Mesendoderm (in vitro differentiated cells): ENCODE measurements at regions not wholly inside any gene's neighbourhood (a gene's known extent, or its start where the extent isn't known, plus 50 kb on each side); places are given as distances from the start of the nearest gene placed in this dataset.

Experiments
- DNase-seq: peaks from one replicate; pipeline ENCODE4 v3.0.0; 2013
- H2AK5ac ChIP-seq: 2 replicates; pipeline ENCODE4 v1.6.1; 2013; ENCODE audit warnings: low read length, inconsistent platforms
- H2BK120ac ChIP-seq: 2 replicates; pipeline ENCODE4 v1.6.1; 2013; ENCODE audit warnings: low read depth, mild to moderate bottlenecking, low read length, moderate library complexity, mixed read lengths
- H2BK15ac ChIP-seq: replicated peaks from 2 replicates; pipeline ENCODE4 v1.6.1; 2013; ENCODE audit warnings: low read depth, mild to moderate bottlenecking, moderate library complexity
- H2BK5ac ChIP-seq: 2 replicates; pipeline ENCODE4 v1.6.1; 2013; ENCODE audit warnings: low read length, inconsistent platforms
- H3K18ac ChIP-seq: 2 replicates; pipeline ENCODE4 v1.6.1; 2013; ENCODE audit warnings: mild to moderate bottlenecking, low read length, mixed read lengths
- H3K23ac ChIP-seq: one replicate; pipeline ENCODE4 v1.6.1; 2013; ENCODE audit warnings: low read length
- H3K27ac ChIP-seq: 2 replicates; pipeline ENCODE4 v1.5.1; 2013; ENCODE audit warnings: low read depth, mild to moderate bottlenecking, inconsistent platforms, low read length, moderate library complexity
- H3K27me3 ChIP-seq: 2 replicates; pipeline ENCODE4 v1.6.1; 2013; ENCODE audit warnings: low read length, control low read depth, mild to moderate bottlenecking, inconsistent platforms; ENCODE audit not compliant: insufficient read depth, poor library complexity
- H3K36me3 ChIP-seq: 2 replicates; pipeline ENCODE4 v1.6.1; 2013; ENCODE audit warnings: low read length, inconsistent platforms; ENCODE audit not compliant: control insufficient read depth, insufficient read depth
- H3K4ac ChIP-seq: one replicate; pipeline ENCODE4 v1.6.1; 2013; ENCODE audit warnings: low read depth, mild to moderate bottlenecking, low read length, moderate library complexity
- H3K4me1 ChIP-seq: 2 replicates; pipeline ENCODE4 v1.6.1; 2013; ENCODE audit warnings: low read depth, low read length, inconsistent platforms; ENCODE audit not compliant: control insufficient read depth
- H3K4me2 ChIP-seq: 2 replicates; pipeline ENCODE4 v1.6.1; 2013; ENCODE audit warnings: low read length
- H3K4me3 ChIP-seq: 2 replicates; pipeline ENCODE4 v1.5.1; 2013; ENCODE audit warnings: mild to moderate bottlenecking, low read length
- H3K56ac ChIP-seq: one replicate; pipeline ENCODE4 v1.6.1; 2013; ENCODE audit warnings: low read length
- H3K79me1 ChIP-seq: 2 replicates; pipeline ENCODE4 v1.6.1; 2013; ENCODE audit warnings: low read length, inconsistent platforms
- H3K79me2 ChIP-seq: 2 replicates; pipeline ENCODE4 v1.6.1; 2013; ENCODE audit warnings: mild to moderate bottlenecking, low read length; ENCODE audit not compliant: control insufficient read depth, insufficient read depth
- H3K9ac ChIP-seq: 2 replicates; pipeline ENCODE4 v1.6.1; 2013; ENCODE audit warnings: low read length, inconsistent platforms
- H4K5ac ChIP-seq: one replicate; pipeline ENCODE4 v1.6.1; 2013; ENCODE audit warnings: low read length
- H4K8ac ChIP-seq: one replicate; pipeline ENCODE4 v1.6.1; 2013; ENCODE audit warnings: low read depth, mild to moderate bottlenecking, control low read depth, low read length, moderate library complexity
- WGBS: extraction: QIAGEN DNeasy Blood & Tissue Kit; methylation state at CpG from one replicate; pipeline ENCODE4 v1.1.7; 2013; ENCODE audit warnings: low lambda C conversion rate, missing lambda C conversion rate; ENCODE audit not compliant: insufficient coverage; ENCODE audit errors: extremely low coverage; 5-methylcytosine and 5-hydroxymethylcytosine counted together

DNA sequence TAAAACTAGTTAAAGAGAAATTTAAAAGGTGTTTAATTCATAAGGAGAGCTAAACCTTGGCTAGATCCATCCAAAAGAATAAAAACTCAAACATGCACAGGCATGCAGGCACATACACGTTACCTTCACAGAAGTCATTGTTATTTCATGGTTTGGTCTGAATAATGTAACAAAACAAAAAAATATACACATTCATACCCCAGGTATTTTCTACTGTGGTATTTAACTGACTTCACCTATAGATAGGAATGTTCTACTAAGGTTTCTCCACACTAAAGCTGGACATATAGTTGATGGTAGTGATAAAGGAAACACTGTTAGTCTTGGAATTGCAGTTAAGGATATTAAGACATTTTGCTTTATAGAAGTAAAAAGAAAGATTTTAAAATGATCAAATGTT lies 283.6 kb upstream of the PCDH10 start:
- Histone ChIP-seq H3K18ac (no peak overlapping the region), H3K79me1 (no peaks in the 10 kb centered on the region), H3K4ac (no peak overlapping the region), H3K9ac (no peak overlapping the region), H3K23ac (no peak overlapping the region), H2BK15ac (no peak overlapping the region), H3K27ac (no peak overlapping the region), H2BK5ac (no peak overlapping the region), H4K5ac (no peak overlapping the region), H3K4me2 (no peak overlapping the region), H2BK120ac (no peak overlapping the region), H3K56ac (no peak overlapping the region), H3K4me1 (no peaks in the 10 kb centered on the region), H4K8ac (no peak overlapping the region), H3K79me2 (no peaks in the 10 kb centered on the region), H3K36me3 (no peaks in the 10 kb centered on the region), H3K27me3 (no peaks in the 10 kb centered on the region), H2AK5ac (no peak overlapping the region), H3K4me3 (no peak overlapping the region)
- no CpG with 5 or more reads among the region's 1 CpG for WGBS
- no peak for DNase-seq

DNA sequence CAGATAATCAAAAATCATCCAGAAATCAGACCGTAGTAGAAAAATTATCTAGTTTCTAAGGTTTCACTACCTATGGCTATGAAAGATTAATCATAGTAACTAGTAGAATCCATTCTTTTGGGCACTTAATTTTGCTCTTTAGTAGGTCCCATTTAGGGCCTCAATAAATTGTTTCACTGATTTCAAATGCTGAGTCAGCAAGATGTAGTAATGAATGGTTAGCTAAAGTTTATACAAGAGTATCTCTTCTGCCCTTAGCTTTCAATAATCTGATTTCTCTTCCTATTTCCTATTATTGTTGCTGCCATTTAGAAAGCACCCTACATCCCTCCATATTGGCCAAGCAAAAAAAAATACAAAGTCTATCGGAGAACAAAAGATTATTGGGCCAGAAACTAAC lies 283.2 kb upstream of the PCDH10 start:
- no peak overlapping the region for H3K9ac ChIP-seq
- H2BK5ac ChIP-seq: no peak overlapping the region
- H3K4me2 ChIP-seq: no peak overlapping the region
- H3K23ac ChIP-seq: no peak overlapping the region
- WGBS: no CpG with 5 or more reads among the region's 2 CpGs
- no peaks in the 10 kb centered on the region for H3K79me2 ChIP-seq
- no peak overlapping the region for H3K4ac ChIP-seq
- no peak overlapping the region for H3K4me3 ChIP-seq
- H3K56ac ChIP-seq: no peak overlapping the region
- H3K27ac ChIP-seq: no peak overlapping the region
- no peak overlapping the region for H3K18ac ChIP-seq
- H4K5ac ChIP-seq: no peak overlapping the region
- DNase-seq: no peak
- no peak overlapping the region for H2AK5ac ChIP-seq
- H2BK120ac ChIP-seq: no peak overlapping the region
- H3K27me3 ChIP-seq: no peaks in the 10 kb centered on the region
- no peak overlapping the region for H4K8ac ChIP-seq
- no peaks in the 10 kb centered on the region for H3K36me3 ChIP-seq
- H3K4me1 ChIP-seq: no peaks in the 10 kb centered on the region
- no peaks in the 10 kb centered on the region for H3K79me1 ChIP-seq
- no peak overlapping the region for H2BK15ac ChIP-seq

DNA sequence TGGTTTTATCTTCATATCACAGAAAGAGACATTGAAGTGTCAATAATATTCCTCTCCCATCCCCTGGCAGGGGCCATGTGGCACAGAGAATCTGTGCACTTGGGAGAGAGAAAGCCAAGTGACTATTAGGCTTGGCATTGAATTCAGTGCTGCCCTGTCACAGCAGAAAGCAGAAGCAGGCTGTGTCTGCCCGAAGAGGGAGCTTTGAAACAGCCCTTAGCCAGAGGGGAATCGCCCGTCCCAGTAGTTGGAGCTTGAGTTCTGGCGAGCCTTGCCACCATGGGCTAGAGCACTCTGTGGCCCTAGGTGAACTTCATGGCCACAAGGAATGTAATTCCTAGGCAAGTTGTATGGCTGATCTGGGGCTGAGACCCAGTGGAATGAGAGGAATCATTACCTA lies 282.5 kb upstream of the PCDH10 start:
- H3K4ac ChIP-seq: no peak overlapping the region
- no CpG with 5 or more reads among the region's 4 CpGs for WGBS
- no peak overlapping the region for H2BK15ac ChIP-seq
- no peak for DNase-seq
- no peak overlapping the region for H3K27ac ChIP-seq
- H2AK5ac ChIP-seq: no peak overlapping the region
- no peak overlapping the region for H4K8ac ChIP-seq
- no peaks in the 10 kb centered on the region for H3K27me3 ChIP-seq
- no peak overlapping the region for H3K4me2 ChIP-seq
- no peaks in the 10 kb centered on the region for H3K79me1 ChIP-seq
- no peak overlapping the region for H3K9ac ChIP-seq
- H3K4me3 ChIP-seq: no peak overlapping the region
- no peaks in the 10 kb centered on the region for H3K36me3 ChIP-seq
- no peak overlapping the region for H3K18ac ChIP-seq
- no peak overlapping the region for H3K23ac ChIP-seq
- H3K79me2 ChIP-seq: no peaks in the 10 kb centered on the region
- no peak overlapping the region for H4K5ac ChIP-seq
- no peak overlapping the region for H2BK5ac ChIP-seq
- no peak overlapping the region for H2BK120ac ChIP-seq
- no peaks in the 10 kb centered on the region for H3K4me1 ChIP-seq
- H3K56ac ChIP-seq: no peak overlapping the region

DNA sequence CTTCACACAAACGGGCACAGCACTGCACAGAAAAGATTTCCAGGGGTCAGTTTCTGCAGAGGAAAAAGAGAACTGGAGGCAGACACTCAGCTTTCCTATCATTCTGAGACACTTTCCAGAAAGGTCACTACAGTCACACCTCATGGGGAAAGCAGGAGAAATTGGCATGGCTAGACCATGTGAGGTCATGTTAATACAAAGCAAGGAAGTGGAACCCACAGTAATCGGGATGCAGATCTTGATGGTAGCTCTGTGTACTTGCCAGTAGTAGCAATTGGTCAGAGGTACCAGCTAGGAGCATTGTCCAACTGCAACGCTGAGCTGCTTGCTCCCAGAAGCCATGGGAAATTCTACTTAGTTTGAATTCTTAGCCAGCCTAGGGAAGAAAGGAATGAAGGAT lies 255.3 kb upstream of the PCDH10 start:
- WGBS: no CpG with 5 or more reads among the region's 3 CpGs
- H3K79me1 ChIP-seq: no peaks in the 10 kb centered on the region
- H3K27me3 ChIP-seq: no peaks in the 10 kb centered on the region
- H2BK120ac ChIP-seq: no peak overlapping the region
- H2BK5ac ChIP-seq: no peak overlapping the region
- no peaks in the 10 kb centered on the region for H3K36me3 ChIP-seq
- no peaks in the 10 kb centered on the region for H3K4me1 ChIP-seq
- no peak overlapping the region for H3K27ac ChIP-seq
- no peak overlapping the region for H3K56ac ChIP-seq
- no peak overlapping the region for H3K4me2 ChIP-seq
- no peak overlapping the region for H3K4ac ChIP-seq
- no peaks in the 10 kb centered on the region for H3K79me2 ChIP-seq
- H3K18ac ChIP-seq: no peak overlapping the region
- H3K9ac ChIP-seq: no peak overlapping the region
- no peak overlapping the region for H3K23ac ChIP-seq
- H4K5ac ChIP-seq: no peak overlapping the region
- H3K4me3 ChIP-seq: no peak overlapping the region
- no peak overlapping the region for H2AK5ac ChIP-seq
- H2BK15ac ChIP-seq: no peak overlapping the region
- DNase-seq: no peak
- H4K8ac ChIP-seq: no peak overlapping the region

DNA sequence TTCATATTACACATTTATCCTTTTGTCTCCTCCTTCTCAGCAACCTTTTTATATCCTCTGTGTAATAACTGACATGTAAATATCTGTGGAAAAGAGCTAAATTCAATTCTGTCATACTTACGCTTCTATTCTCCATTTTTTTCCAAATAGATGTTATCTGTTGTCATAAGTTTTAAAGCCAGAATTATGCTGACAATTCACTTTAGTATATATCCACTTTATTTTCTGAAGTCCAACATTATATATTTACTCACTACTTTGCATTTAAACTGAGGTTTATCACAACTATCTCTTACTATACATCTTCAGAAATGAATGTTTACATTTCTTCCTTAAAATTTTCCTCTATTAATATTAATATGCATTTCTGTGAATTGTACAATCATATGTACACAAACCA lies 247.9 kb upstream of the PCDH10 start:
- no CpG with 5 or more reads among the region's 1 CpG for WGBS
- Histone ChIP-seq H3K27me3 (no peaks in the 10 kb centered on the region), H3K9ac (no peak overlapping the region), H3K79me2 (no peaks in the 10 kb centered on the region), H4K8ac (no peak overlapping the region), H2AK5ac (no peak overlapping the region), H3K4me3 (no peak overlapping the region), H3K56ac (no peak overlapping the region), H3K79me1 (no peaks in the 10 kb centered on the region), H3K4me2 (no peak overlapping the region), H3K23ac (no peak overlapping the region), H3K18ac (no peak overlapping the region), H2BK15ac (no peak overlapping the region), H3K27ac (no peak overlapping the region), H3K4ac (no peak overlapping the region), H2BK120ac (no peak overlapping the region), H3K36me3 (no peaks in the 10 kb centered on the region), H3K4me1 (no peaks in the 10 kb centered on the region), H2BK5ac (no peak overlapping the region), H4K5ac (no peak overlapping the region)
- no peak for DNase-seq

DNA sequence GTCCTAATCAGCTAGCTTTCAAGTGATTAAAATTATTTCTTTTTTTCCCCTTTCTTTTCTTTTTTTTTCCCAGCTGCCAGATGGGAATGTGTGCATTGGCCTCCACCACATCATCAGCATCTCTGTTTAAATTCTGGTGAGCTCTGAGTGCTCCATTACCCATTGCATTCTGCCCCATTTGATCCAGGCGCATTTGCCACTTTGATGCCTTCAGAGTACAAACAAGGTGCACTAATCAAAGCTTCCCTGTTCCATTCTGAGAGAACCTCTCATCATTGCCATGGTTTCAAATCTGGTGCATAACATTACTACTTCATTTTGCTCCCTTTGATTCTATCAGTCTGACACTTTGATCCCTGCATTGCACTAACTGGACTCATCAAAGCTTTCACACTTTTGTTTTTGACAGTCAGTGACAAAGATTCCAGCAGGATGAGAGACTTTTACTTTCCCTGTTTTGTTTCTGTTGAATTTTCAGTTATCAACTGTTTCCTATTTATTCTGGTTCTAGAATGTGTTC lies 238.8 kb upstream of the PCDH10 start:
- no peaks in the 10 kb centered on the region for H3K79me2 ChIP-seq

More for the DNA sequence above, 238.8 kb upstream of the PCDH10 start:
- Histone ChIP-seq H3K36me3 (no peaks in the 10 kb centered on the region), H3K4me1 (no peaks in the 10 kb centered on the region), H4K5ac (no peak overlapping the region), H3K4me3 (no peak overlapping the region), H2AK5ac (no peak overlapping the region), H4K8ac (no peak overlapping the region), H2BK5ac (no peak overlapping the region), H3K9ac (no peak overlapping the region), H3K27me3 (no peaks in the 10 kb centered on the region), H3K4ac (no peak overlapping the region), H3K79me1 (no peaks in the 10 kb centered on the region), H2BK120ac (no peak overlapping the region), H3K56ac (no peak overlapping the region), H3K27ac (no peak overlapping the region), H3K23ac (no peak overlapping the region), H2BK15ac (no peak overlapping the region), H3K18ac (no peak overlapping the region), H3K4me2 (no peak overlapping the region)
- no CpG with 5 or more reads among the region's 1 CpG for WGBS
- no peak for DNase-seq
